NT2/D1 (cell line): ENCODE measurements at regions not wholly inside any gene's neighbourhood (a gene's known extent, or its start where the extent isn't known, plus 50 kb on each side); places are given as distances from the start of the nearest gene placed in this dataset.

ENCODE experiments used
- YY1 ChIP-seq: IDR thresholded peaks from 2 replicates; pipeline ENCODE4 v1.6.1; 2011; ENCODE audit not compliant: insufficient read length, insufficient read depth
- ZNF274 ChIP-seq: IDR thresholded peaks from 2 replicates; pipeline ENCODE4 v1.6.1; 2011; ENCODE audit warnings: mild to moderate bottlenecking, low read depth, low read length

- TF ChIP-seq YY1 (no peak), ZNF274 (no peak)
Observed at GRCh38 chr9:7507026-7507425, 292.6 kb downstream of the DMAC1 start.
